K562 (cell line): ENCODE measurements at regions not wholly inside any gene's neighbourhood (a gene's known extent, or its start where the extent isn't known, plus 50 kb on each side); places are given as distances from the start of the nearest gene placed in this dataset.

Experiments used
- ATAC-seq: fragments of 200-7000 bp; cut with Tn5 transposase; 3 replicates; pipeline ENCODE4 v1.9.1; 2020; ENCODE audit warnings: moderate library complexity
- BruUV-seq: library from RNA; stranded (reverse); fragments of 400-500 nt; replicated peaks from 2 replicates; lab custom pipeline; 2021; lab: Mats Ljungman, UMichigan
- CTCF ChIA-PET: fragments of 300-600 bp; formaldehyde crosslinking; extraction: SDS; loops from one replicate; lab custom pipeline; 2021; ENCODE audit warnings: low intra/inter-chr PET ratio; lab: Yijun Ruan, JAX
- POLR2A ChIA-PET: fragments of 300-600, 350-650 bp; sonication (Branson Sonifier 250); formaldehyde crosslinking; extraction: SDS; loops from one replicate; lab custom pipeline; 2021; ENCODE audit warnings: antibody characterized with exemption, inconsistent platforms; lab: Yijun Ruan, JAX
- DNase-seq, 4 experiments: peaks; one replicate each; pipeline versions ENCODE4 v3.0.0 to v3.0.0-alpha.2; 2011 to 2018; ENCODE audit warnings: low spot score in 3 of 4, mixed read lengths in 3 of 4; ENCODE audit errors: extremely low read depth in 1 of 4
- FAIRE-seq: peaks from 2 replicates; lab custom pipeline; 2011; peaks lifted over from hg19 to GRCh38; lab: Jason Lieb, UNC
- H2AFZ ChIP-seq: 2 replicates; pipeline ENCODE4 v1.6.0; 2011; ENCODE audit warnings: low read depth, low read length, control low read depth, inconsistent platforms
- H3K27ac ChIP-seq: fragments of 200-600 bp; 3 replicates; pipeline ENCODE4 v1.8.0; 2011; ENCODE audit warnings: low read depth, mild to moderate bottlenecking, control low read depth, inconsistent platforms, low read length, moderate library complexity, mixed read lengths; ENCODE audit errors: extremely low read depth
- H3K27me3 ChIP-seq, 2 experiments: fragments of 300-600 bp in 1 of 2; 2 replicates in 1 of 2; 3 replicates in 1 of 2; pipeline versions ENCODE4 v1.6.0 to v1.8.0; 2011; ENCODE audit warnings: inconsistent platforms in 2 of 2, low read length in 2 of 2, mild to moderate bottlenecking in 1 of 2, mixed read lengths in 1 of 2, moderate library complexity in 1 of 2; ENCODE audit not compliant: control insufficient read depth in 2 of 2, insufficient read depth in 2 of 2
- H3K36me3 ChIP-seq: fragments of 300-600 bp; 3 replicates; pipeline ENCODE4 v1.8.0; 2011; ENCODE audit warnings: mild to moderate bottlenecking, low read length, inconsistent platforms; ENCODE audit not compliant: control insufficient read depth, insufficient read depth
- H3K4me1 ChIP-seq, 2 experiments: fragments of 200-600 bp in 1 of 2; replicated peaks in 1 of 2; 2 replicates in 1 of 2; 3 replicates in 1 of 2; pipeline versions ENCODE4 v1.5.1 to v1.8.0; 2011; ENCODE audit warnings: inconsistent platforms in 2 of 2, low read length in 2 of 2, mild to moderate bottlenecking in 1 of 2, mixed read lengths in 1 of 2, moderate library complexity in 1 of 2; ENCODE audit not compliant: control insufficient read depth in 2 of 2, insufficient read depth in 2 of 2
- H3K4me2 ChIP-seq: 2 replicates; pipeline ENCODE4 v1.6.1; 2011; ENCODE audit warnings: low read length, control low read depth, inconsistent platforms, mixed read lengths; ENCODE audit not compliant: insufficient read depth
- H3K4me3 ChIP-seq: fragments of 200-600 bp; sonication (generic), shearing (Covaris generic); 2 replicates; pipeline ENCODE4 v1.5.1; 2016; ENCODE audit warnings: control low read depth, inconsistent platforms
- H3K79me2 ChIP-seq: fragments of 200-600 bp; 3 replicates; pipeline ENCODE4 v1.8.0; 2011; ENCODE audit warnings: low read length, inconsistent platforms; ENCODE audit not compliant: control insufficient read depth, insufficient read depth
- H3K9ac ChIP-seq, 2 experiments: 2 replicates each; pipeline versions ENCODE4 v1.6.0 to v1.6.1; 2011; ENCODE audit warnings: low read depth in 2 of 2, low read length in 2 of 2, control low read depth in 1 of 2, inconsistent platforms in 1 of 2, mild to moderate bottlenecking in 1 of 2, mixed read lengths in 1 of 2; ENCODE audit not compliant: insufficient read depth in 1 of 2
- H3K9me1 ChIP-seq: one replicate; pipeline ENCODE4 v1.6.0; 2011; ENCODE audit warnings: inconsistent platforms, mild to moderate bottlenecking, low read length, moderate library complexity; ENCODE audit not compliant: control insufficient read depth, insufficient read depth
- H3K9me3 ChIP-seq: replicated peaks from 2 replicates; pipeline ENCODE4 v1.5.1; 2011; ENCODE audit warnings: low read depth, low read length, inconsistent platforms; ENCODE audit not compliant: control insufficient read depth, insufficient read depth
- H4K20me1 ChIP-seq: replicated peaks from 2 replicates; pipeline ENCODE4 v1.6.1; 2011; ENCODE audit warnings: low read length, inconsistent platforms, mixed read lengths; ENCODE audit not compliant: control insufficient read depth, insufficient read depth
- HNRNPL ChIP-seq: fragments of 200-400 bp; formaldehyde crosslinking; IDR thresholded peaks from 2 replicates; pipeline ENCODE4 v1.6.1; 2017; ENCODE audit warnings: low read depth, mild to moderate bottlenecking, low read length
- NEUROD1 ChIP-seq: fragments of 150-350 bp; IDR thresholded peaks from 2 replicates; pipeline ENCODE4 v1.6.1; 2014; ENCODE audit warnings: borderline replicate concordance, low read length, low read depth; ENCODE audit not compliant: partially characterized antibody
- NRF1 ChIP-seq, 2 experiments: fragments of 450-650 bp; IDR thresholded peaks in 1 of 2; conservative IDR thresholded peaks in 1 of 2; 2 replicates each; pipeline ENCODE4 v1.6.1; 2014; ENCODE audit warnings: mild to moderate bottlenecking in 2 of 2
- SUPT5H ChIP-seq: fragments of 450-650 bp; IDR thresholded peaks from 2 replicates; pipeline ENCODE4 v1.6.1; 2016
- TAL1 ChIP-seq: fragments of 450-650 bp; IDR thresholded peaks from 2 replicates; pipeline ENCODE4 v1.6.1; 2016; ENCODE audit warnings: mild to moderate bottlenecking
- TEAD1 ChIP-seq, 2 experiments: fragments of 450-650 bp in 1 of 2; sonication (generic) in 1 of 2; formaldehyde crosslinking; IDR thresholded peaks; 2 replicates each; pipeline versions ENCODE4 v1.4.0 to v1.8.0; 2020 to 2022; ENCODE audit warnings: mild to moderate bottlenecking in 2 of 2, missing genetic modification reagents in 1 of 2
- ZBTB7A ChIP-seq: IDR thresholded peaks from 2 replicates; pipeline ENCODE4 v1.6.1; 2011; ENCODE audit warnings: low read depth, mild to moderate bottlenecking, low read length, moderate library complexity, borderline replicate concordance; ENCODE audit not compliant: control insufficient read depth
- ZNF274 ChIP-seq: IDR thresholded peaks from 2 replicates; pipeline ENCODE4 v1.6.1; 2011; ENCODE audit warnings: low read depth, mild to moderate bottlenecking, low read length, moderate library complexity, borderline replicate concordance
- ZNF431 ChIP-seq: sonication (generic); formaldehyde crosslinking; IDR thresholded peaks from 2 replicates; pipeline ENCODE4 v1.8.0; 2022; ENCODE audit warnings: mild to moderate bottlenecking, missing genetic modification reagents
- ZNF518B ChIP-seq: fragments of 250-450 bp; sonication (Bioruptor Pico); IDR thresholded peaks from 2 replicates; pipeline ENCODE4 v1.5.0; 2021; ENCODE audit warnings: mild to moderate bottlenecking, moderate library complexity
- WGBS: fragments of 100-300 bp; shearing (Covaris generic); methylation state at CpG from one replicate; pipeline ENCODE4 v1.1.6; 2016; ENCODE audit warnings: low coverage, mixed read lengths; ENCODE audit not compliant: insufficient coverage; ENCODE audit errors: missing lambda C conversion rate; 5-methylcytosine and 5-hydroxymethylcytosine counted together
- in situ Hi-C: fragments of 300-500 bp; cut with MboI; formaldehyde crosslinking; loops from 4 replicates; pipeline ENCODE4 v1.15.0; 2018; ENCODE audit warnings: inconsistent platforms, mixed read lengths
- intact Hi-C: fragments of 100-400 bp; cut with micrococcal nuclease; formaldehyde crosslinking; loops from 2 replicates; pipeline ENCODE4 v1.14.2; 2022

GRCh38 chr2:22501851-22502250 is 883.1 kb upstream of the KLHL29 start:
- Histone ChIP-seq H3K9ac (no peak overlapping the region), H3K79me2 (no peaks in the 10 kb centered on the region), H3K9me3 (no peaks in the 10 kb centered on the region; the same call in none of the 2 replicates), H3K36me3 (no peaks in the 10 kb centered on the region), H3K27me3 (no peaks in the 10 kb centered on the region), H3K4me1 (no peaks in the 10 kb centered on the region), H4K20me1 (no peaks in the 10 kb centered on the region), H2AFZ (no peak overlapping the region), H3K4me2 (no peak overlapping the region), H3K4me3 (no peak overlapping the region), H3K27ac (no peak overlapping the region), H3K9me1 (no peaks in the 10 kb centered on the region)
- BruUV-seq = no TSS peak
- in situ Hi-C loops = no loop called here
- TF ChIP-seq ZBTB7A (no peak), ZNF518B (no peak), NRF1 (conservative IDR thresholded peaks at IDR 0.05 in 1 of 2, IDR thresholded peaks at IDR 0.05 in 1 of 2) (no peak), SUPT5H (no peak), ZNF274 (no peak), HNRNPL (no peak), ZNF431 (CRISPR knock-in tag) (no peak), NEUROD1 (no peak), TEAD1 (CRISPR knock-in tag; IDR thresholded peaks at IDR 0.05) (no peak), TAL1 (no peak)
- DNase-seq = no peak
- ChIA-PET CTCF (no interaction called here), POLR2A (no interaction called here)
- WGBS = 0% methylated on average over 2 of the region's 2 CpGs
- intact Hi-C loops = no loop called here
- ATAC-seq = no peak
- no peak for FAIRE-seq
